GM12878 (cell line): ENCODE measurements at regions not wholly inside any gene's neighbourhood (a gene's known extent, or its start where the extent isn't known, plus 50 kb on each side); places are given as distances from the start of the nearest gene placed in this dataset.

Experiments
- ATAC-seq: fragments of 200-7000 bp; cut with Tn5 transposase; 3 replicates; pipeline ENCODE4 v1.9.1; 2020; ENCODE audit warnings: mild to moderate bottlenecking, moderate library complexity
- BruUV-seq: library from RNA; stranded (reverse); fragments of 400-500 nt; replicated peaks from 2 replicates; lab custom pipeline; 2021; lab: Mats Ljungman, UMichigan
- CTCF ChIA-PET: fragments of 300-600 bp; sonication (Branson Sonifier 250); formaldehyde crosslinking; extraction: SDS; loops from one replicate; lab custom pipeline; 2021; ENCODE audit warnings: inconsistent platforms; lab: Yijun Ruan, JAX
- POLR2A ChIA-PET: fragments of 350-600 bp; formaldehyde crosslinking; extraction: SDS; loops from one replicate; lab custom pipeline; 2021; ENCODE audit warnings: inconsistent platforms; lab: Charles Lee
- RAD21 ChIA-PET: fragments of 300-600 bp; sonication (Branson Sonifier 250); formaldehyde crosslinking; loops from one replicate; lab custom pipeline; 2023; ENCODE audit warnings: antibody characterized with exemption; ENCODE audit not compliant: unreplicated experiment; lab: Charles Lee
- SMC1A ChIA-PET: fragments of 300-600 bp; sonication (Branson Sonifier 250); formaldehyde crosslinking; loops from one replicate; lab custom pipeline; 2023; ENCODE audit not compliant: unreplicated experiment, uncharacterized antibody; lab: Charles Lee
- DNase-seq: peaks from one replicate; pipeline ENCODE4 v3.0.0-alpha.2; 2011; ENCODE audit warnings: low read depth, low spot score
- FAIRE-seq: peaks from 3 replicates; lab custom pipeline; 2011; peaks lifted over from hg19 to GRCh38; lab: Jason Lieb, UNC
- H2AFZ ChIP-seq: 2 replicates; pipeline ENCODE4 v1.6.0; 2011; ENCODE audit warnings: low read depth, low read length, control low read depth; ENCODE audit not compliant: control insufficient read depth
- H3K27ac ChIP-seq: 2 replicates; pipeline ENCODE4 v1.5.1; 2011; ENCODE audit warnings: control low read depth; ENCODE audit not compliant: control insufficient read depth, insufficient read depth
- H3K27me3 ChIP-seq, 2 experiments: replicated peaks in 1 of 2; 2 replicates each; pipeline versions ENCODE4 v1.6.0 to v1.6.1; 2011; ENCODE audit warnings: low read length in 1 of 2; ENCODE audit not compliant: control insufficient read depth in 2 of 2, insufficient read depth in 2 of 2
- H3K36me3 ChIP-seq, 2 experiments: 2 replicates each; pipeline ENCODE4 v1.5.1; 2011; ENCODE audit warnings: low read length in 1 of 2; ENCODE audit not compliant: control insufficient read depth in 2 of 2, insufficient read depth in 2 of 2
- H3K4me1 ChIP-seq: 2 replicates; pipeline ENCODE4 v1.6.1; 2011; ENCODE audit warnings: mild to moderate bottlenecking, low read length, moderate library complexity, mixed read lengths; ENCODE audit not compliant: control insufficient read depth, insufficient read depth
- H3K4me2 ChIP-seq: 2 replicates; pipeline ENCODE4 v1.6.0; 2011; ENCODE audit warnings: control low read depth; ENCODE audit not compliant: control insufficient read depth, insufficient read depth
- H3K4me3 ChIP-seq: fragments of 200-600 bp; sonication (generic); 2 replicates; pipeline ENCODE4 v1.5.1; 2016
- H3K79me2 ChIP-seq: 2 replicates; pipeline ENCODE4 v1.6.0; 2011; ENCODE audit warnings: low read length; ENCODE audit not compliant: control insufficient read depth, insufficient read depth
- H3K9ac ChIP-seq: 2 replicates; pipeline ENCODE4 v1.8.0; 2011; ENCODE audit warnings: low read length, control low read depth, mixed read lengths; ENCODE audit not compliant: control insufficient read depth, insufficient read depth
- H3K9me3 ChIP-seq: replicated peaks from 3 replicates; pipeline ENCODE4 v1.5.1; 2011; ENCODE audit warnings: mild to moderate bottlenecking, low read length; ENCODE audit not compliant: control insufficient read depth, insufficient read depth
- H4K20me1 ChIP-seq: 2 replicates; pipeline ENCODE4 v1.6.0; 2011; ENCODE audit not compliant: control insufficient read depth, insufficient read depth
- EZH2 ChIP-seq: IDR thresholded peaks from 2 replicates; pipeline ENCODE4 v1.6.1; 2012; ENCODE audit warnings: low read depth, mild to moderate bottlenecking, control low read depth, inconsistent platforms, low read length, borderline replicate concordance; ENCODE audit not compliant: control insufficient read depth
- JUND ChIP-seq: IDR thresholded peaks from 2 replicates; pipeline ENCODE4 v1.6.1; 2012; ENCODE audit warnings: low read depth, mild to moderate bottlenecking, low read length, improper control_type of control experiment, moderate library complexity
- MYB ChIP-seq: fragments of 150-350 bp; IDR thresholded peaks from 2 replicates; pipeline ENCODE4 v1.6.1; 2014; ENCODE audit warnings: mild to moderate bottlenecking, low read depth, low read length, borderline replicate concordance
- NRF1 ChIP-seq: conservative IDR thresholded peaks from 2 replicates; pipeline ENCODE4 v1.6.1; 2011; ENCODE audit warnings: mild to moderate bottlenecking, low read depth, low read length, improper control_type of control experiment
- TCF7 ChIP-seq: IDR thresholded peaks from 2 replicates; pipeline ENCODE4 v1.6.1; 2014; ENCODE audit warnings: antibody characterized with exemption, borderline replicate concordance
- WGBS: methylation state at CpG from one replicate; pipeline ENCODE4 v1.1.6; 2016; ENCODE audit warnings: low lambda C conversion rate; ENCODE audit not compliant: insufficient replicate concordance, insufficient coverage; ENCODE audit errors: missing lambda C conversion rate; 5-methylcytosine and 5-hydroxymethylcytosine counted together
- in situ Hi-C: fragments of 300-500 bp; cut with MboI; formaldehyde crosslinking; loops from 9 replicates; pipeline ENCODE4 v1.14.3; 2018; ENCODE audit warnings: mixed read lengths
- intact Hi-C: fragments of 100-400 bp; cut with micrococcal nuclease; formaldehyde crosslinking; loops from one replicate; pipeline ENCODE4 v1.14.2; 2022; ENCODE audit not compliant: unreplicated experiment
- TF ChIP-seq, protein P1 (sequence below): IDR thresholded peaks from 2 replicates; pipeline ENCODE4 v1.6.1; 2011; ENCODE audit warnings: mild to moderate bottlenecking, low read depth, low read length, moderate library complexity; ENCODE audit not compliant: insufficient replicate concordance
- TF ChIP-seq, protein P2 (sequence below): IDR thresholded peaks from 2 replicates; pipeline ENCODE4 v1.6.1; 2012; ENCODE audit warnings: low read depth, low read length, improper control_type of control experiment
- TF ChIP-seq, protein P3 (sequence below): fragments of 450-650 bp; IDR thresholded peaks from 2 replicates; pipeline ENCODE4 v1.6.1; 2017; ENCODE audit warnings: antibody characterized with exemption, mild to moderate bottlenecking, moderate library complexity
- TF ChIP-seq, protein P4 (sequence below): IDR thresholded peaks from 2 replicates; pipeline ENCODE4 v1.6.1; 2012; ENCODE audit warnings: improper control_type of control experiment, low read depth, low read length; ENCODE audit not compliant: insufficient replicate concordance
- TF ChIP-seq, protein P5 (sequence below): fragments of 450-650 bp; IDR thresholded peaks from 2 replicates; pipeline ENCODE4 v1.6.1; 2014; ENCODE audit warnings: mild to moderate bottlenecking

DNA sequence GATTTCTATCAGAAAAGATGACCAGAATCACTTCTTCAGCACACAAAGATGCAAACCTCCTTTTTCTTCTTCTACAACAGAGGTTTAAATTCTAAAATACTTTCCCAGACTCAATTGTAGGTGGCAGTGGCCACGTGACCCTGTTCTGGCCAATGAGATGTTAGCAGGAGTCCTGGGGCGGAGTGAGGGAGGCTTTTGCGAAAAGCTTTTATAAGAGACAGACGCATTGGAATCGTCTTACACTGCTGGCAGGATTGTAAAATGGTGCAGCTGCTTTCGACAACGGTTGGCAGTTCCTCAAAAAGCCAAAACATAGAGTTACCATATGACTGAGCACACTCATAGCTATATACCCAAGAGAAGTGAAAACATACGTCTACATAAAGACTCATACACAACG, 87.0 kb upstream of the MAGI3 start:
- ATAC-seq (no peak), FAIRE-seq (no peak), DNase-seq (no peak)
- WGBS: 31% methylated on average over 9 of the region's 9 CpGs
- BruUV-seq: no TSS peak
- H3K4me1 ChIP-seq: no peaks in the 10 kb centered on the region
- no peak overlapping the region for H2AFZ ChIP-seq
- intact Hi-C loops (no loop called here), in situ Hi-C loops (no loop called here)
- SMC1A ChIA-PET: no interaction called here
- H3K9me3 ChIP-seq: no peaks in the 10 kb centered on the region
- H3K4me3 ChIP-seq: no peak overlapping the region
- CTCF ChIA-PET: no interaction called here
- no peaks in the 10 kb centered on the region for H4K20me1 ChIP-seq
- H3K79me2 ChIP-seq: no peaks in the 10 kb centered on the region
- peaks cover 1 to 6% of the 10 kb centered on the region in 2 experiments; a peak in 1 of 4 replicates for H3K27me3 ChIP-seq
- H3K4me2 ChIP-seq: no peak overlapping the region
- H3K36me3 ChIP-seq: no peaks in the 10 kb centered on the region
- H3K27ac ChIP-seq: no peak overlapping the region
- RAD21 ChIA-PET: no interaction called here
- POLR2A ChIA-PET: no interaction called here
- no peak overlapping the region for H3K9ac ChIP-seq
- TF ChIP-seq, protein P1, sequence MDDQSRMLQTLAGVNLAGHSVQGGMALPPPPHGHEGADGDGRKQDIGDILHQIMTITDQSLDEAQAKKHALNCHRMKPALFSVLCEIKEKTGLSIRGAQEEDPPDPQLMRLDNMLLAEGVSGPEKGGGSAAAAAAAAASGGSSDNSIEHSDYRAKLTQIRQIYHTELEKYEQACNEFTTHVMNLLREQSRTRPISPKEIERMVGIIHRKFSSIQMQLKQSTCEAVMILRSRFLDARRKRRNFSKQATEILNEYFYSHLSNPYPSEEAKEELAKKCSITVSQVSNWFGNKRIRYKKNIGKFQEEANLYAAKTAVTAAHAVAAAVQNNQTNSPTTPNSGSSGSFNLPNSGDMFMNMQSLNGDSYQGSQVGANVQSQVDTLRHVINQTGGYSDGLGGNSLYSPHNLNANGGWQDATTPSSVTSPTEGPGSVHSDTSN: no peak
- TF ChIP-seq MYB (no peak), EZH2 (no peak), TCF7 (no peak), JUND (no peak), NRF1 (no peak)
- TF ChIP-seq, protein P2, sequence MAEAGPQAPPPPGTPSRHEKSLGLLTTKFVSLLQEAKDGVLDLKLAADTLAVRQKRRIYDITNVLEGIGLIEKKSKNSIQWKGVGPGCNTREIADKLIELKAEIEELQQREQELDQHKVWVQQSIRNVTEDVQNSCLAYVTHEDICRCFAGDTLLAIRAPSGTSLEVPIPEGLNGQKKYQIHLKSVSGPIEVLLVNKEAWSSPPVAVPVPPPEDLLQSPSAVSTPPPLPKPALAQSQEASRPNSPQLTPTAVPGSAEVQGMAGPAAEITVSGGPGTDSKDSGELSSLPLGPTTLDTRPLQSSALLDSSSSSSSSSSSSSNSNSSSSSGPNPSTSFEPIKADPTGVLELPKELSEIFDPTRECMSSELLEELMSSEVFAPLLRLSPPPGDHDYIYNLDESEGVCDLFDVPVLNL: no peak
- TF ChIP-seq, protein P3, sequence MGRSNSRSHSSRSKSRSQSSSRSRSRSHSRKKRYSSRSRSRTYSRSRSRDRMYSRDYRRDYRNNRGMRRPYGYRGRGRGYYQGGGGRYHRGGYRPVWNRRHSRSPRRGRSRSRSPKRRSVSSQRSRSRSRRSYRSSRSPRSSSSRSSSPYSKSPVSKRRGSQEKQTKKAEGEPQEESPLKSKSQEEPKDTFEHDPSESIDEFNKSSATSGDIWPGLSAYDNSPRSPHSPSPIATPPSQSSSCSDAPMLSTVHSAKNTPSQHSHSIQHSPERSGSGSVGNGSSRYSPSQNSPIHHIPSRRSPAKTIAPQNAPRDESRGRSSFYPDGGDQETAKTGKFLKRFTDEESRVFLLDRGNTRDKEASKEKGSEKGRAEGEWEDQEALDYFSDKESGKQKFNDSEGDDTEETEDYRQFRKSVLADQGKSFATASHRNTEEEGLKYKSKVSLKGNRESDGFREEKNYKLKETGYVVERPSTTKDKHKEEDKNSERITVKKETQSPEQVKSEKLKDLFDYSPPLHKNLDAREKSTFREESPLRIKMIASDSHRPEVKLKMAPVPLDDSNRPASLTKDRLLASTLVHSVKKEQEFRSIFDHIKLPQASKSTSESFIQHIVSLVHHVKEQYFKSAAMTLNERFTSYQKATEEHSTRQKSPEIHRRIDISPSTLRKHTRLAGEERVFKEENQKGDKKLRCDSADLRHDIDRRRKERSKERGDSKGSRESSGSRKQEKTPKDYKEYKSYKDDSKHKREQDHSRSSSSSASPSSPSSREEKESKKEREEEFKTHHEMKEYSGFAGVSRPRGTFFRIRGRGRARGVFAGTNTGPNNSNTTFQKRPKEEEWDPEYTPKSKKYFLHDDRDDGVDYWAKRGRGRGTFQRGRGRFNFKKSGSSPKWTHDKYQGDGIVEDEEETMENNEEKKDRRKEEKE: no peak
- TF ChIP-seq, protein P4, sequence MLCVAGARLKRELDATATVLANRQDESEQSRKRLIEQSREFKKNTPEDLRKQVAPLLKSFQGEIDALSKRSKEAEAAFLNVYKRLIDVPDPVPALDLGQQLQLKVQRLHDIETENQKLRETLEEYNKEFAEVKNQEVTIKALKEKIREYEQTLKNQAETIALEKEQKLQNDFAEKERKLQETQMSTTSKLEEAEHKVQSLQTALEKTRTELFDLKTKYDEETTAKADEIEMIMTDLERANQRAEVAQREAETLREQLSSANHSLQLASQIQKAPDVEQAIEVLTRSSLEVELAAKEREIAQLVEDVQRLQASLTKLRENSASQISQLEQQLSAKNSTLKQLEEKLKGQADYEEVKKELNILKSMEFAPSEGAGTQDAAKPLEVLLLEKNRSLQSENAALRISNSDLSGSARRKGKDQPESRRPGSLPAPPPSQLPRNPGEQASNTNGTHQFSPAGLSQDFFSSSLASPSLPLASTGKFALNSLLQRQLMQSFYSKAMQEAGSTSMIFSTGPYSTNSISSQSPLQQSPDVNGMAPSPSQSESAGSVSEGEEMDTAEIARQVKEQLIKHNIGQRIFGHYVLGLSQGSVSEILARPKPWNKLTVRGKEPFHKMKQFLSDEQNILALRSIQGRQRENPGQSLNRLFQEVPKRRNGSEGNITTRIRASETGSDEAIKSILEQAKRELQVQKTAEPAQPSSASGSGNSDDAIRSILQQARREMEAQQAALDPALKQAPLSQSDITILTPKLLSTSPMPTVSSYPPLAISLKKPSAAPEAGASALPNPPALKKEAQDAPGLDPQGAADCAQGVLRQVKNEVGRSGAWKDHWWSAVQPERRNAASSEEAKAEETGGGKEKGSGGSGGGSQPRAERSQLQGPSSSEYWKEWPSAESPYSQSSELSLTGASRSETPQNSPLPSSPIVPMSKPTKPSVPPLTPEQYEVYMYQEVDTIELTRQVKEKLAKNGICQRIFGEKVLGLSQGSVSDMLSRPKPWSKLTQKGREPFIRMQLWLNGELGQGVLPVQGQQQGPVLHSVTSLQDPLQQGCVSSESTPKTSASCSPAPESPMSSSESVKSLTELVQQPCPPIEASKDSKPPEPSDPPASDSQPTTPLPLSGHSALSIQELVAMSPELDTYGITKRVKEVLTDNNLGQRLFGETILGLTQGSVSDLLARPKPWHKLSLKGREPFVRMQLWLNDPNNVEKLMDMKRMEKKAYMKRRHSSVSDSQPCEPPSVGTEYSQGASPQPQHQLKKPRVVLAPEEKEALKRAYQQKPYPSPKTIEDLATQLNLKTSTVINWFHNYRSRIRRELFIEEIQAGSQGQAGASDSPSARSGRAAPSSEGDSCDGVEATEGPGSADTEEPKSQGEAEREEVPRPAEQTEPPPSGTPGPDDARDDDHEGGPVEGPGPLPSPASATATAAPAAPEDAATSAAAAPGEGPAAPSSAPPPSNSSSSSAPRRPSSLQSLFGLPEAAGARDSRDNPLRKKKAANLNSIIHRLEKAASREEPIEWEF: no peak
- TF ChIP-seq, protein P5, sequence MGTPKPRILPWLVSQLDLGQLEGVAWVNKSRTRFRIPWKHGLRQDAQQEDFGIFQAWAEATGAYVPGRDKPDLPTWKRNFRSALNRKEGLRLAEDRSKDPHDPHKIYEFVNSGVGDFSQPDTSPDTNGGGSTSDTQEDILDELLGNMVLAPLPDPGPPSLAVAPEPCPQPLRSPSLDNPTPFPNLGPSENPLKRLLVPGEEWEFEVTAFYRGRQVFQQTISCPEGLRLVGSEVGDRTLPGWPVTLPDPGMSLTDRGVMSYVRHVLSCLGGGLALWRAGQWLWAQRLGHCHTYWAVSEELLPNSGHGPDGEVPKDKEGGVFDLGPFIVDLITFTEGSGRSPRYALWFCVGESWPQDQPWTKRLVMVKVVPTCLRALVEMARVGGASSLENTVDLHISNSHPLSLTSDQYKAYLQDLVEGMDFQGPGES: no peak
